ENCODE measurements at regions not wholly inside any gene's neighbourhood (a gene's known extent, or its start where the extent isn't known, plus 50 kb on each side); places are given as distances from the start of the nearest gene placed in this dataset.

GRCh38 chr4:19372390-19372789 lies 879.3 kb upstream of the SLIT2 start:
- no peaks in the 10 kb centered on the region for H3F3A ChIP-seq (ENCODE audit: insufficient read depth)
- no peaks in the 10 kb centered on the region for H3K36me3 ChIP-seq (ENCODE audit: low read length)
- H3K4me2 ChIP-seq (ENCODE audit: low read depth, low read length, poor library complexity, severe bottlenecking) = no peak overlapping the region
- H3K9me2 ChIP-seq (replicated peaks; ENCODE audit: insufficient read depth, low read length) = no peaks in the 10 kb centered on the region
- no peak overlapping the region for H3K27ac ChIP-seq (ENCODE audit: low read depth, low read length)
- H3K9ac ChIP-seq (ENCODE audit: low read length) = no peak overlapping the region
- no peak for TF ChIP-seq EZH2phosphoT487 (conservative IDR thresholded peaks at IDR 0.05; ENCODE audit: low read length)
- no peak for TF ChIP-seq CTCF (IDR thresholded peaks at IDR 0.05; ENCODE audit: insufficient read depth, low read length, poor library complexity, severe bottlenecking)
- H3K27me3 ChIP-seq (ENCODE audit: low read length) = no peaks in the 10 kb centered on the region
- no peaks in the 10 kb centered on the region for H4K20me1 ChIP-seq (ENCODE audit: low read depth, low read length)
- no peak overlapping the region for H2AFZ ChIP-seq (ENCODE audit: low read depth, low read length, severe bottlenecking)
- H3K4me3 ChIP-seq (ENCODE audit: insufficient read depth, low read length, poor library complexity, severe bottlenecking) = no peak overlapping the region
- no peaks in the 10 kb centered on the region for H3K9me3 ChIP-seq (ENCODE audit: insufficient read depth, low read length)
- no peaks in the 10 kb centered on the region for H3K79me2 ChIP-seq (ENCODE audit: insufficient read depth, low read length)

- no peak for TF ChIP-seq CTCF (IDR thresholded peaks at IDR 0.05; ENCODE audit: insufficient read depth, low read length, poor library complexity, severe bottlenecking)
- TF ChIP-seq EZH2phosphoT487 (conservative IDR thresholded peaks at IDR 0.05; ENCODE audit: low read length) = no peak
- Histone ChIP-seq H3K79me2 (ENCODE audit: insufficient read depth, low read length) (no peaks in the 10 kb centered on the region), H3K9ac (ENCODE audit: low read length) (no peak overlapping the region), H3K36me3 (ENCODE audit: low read length) (no peaks in the 10 kb centered on the region), H3F3A (ENCODE audit: insufficient read depth) (no peaks in the 10 kb centered on the region), H3K4me2 (ENCODE audit: low read depth, low read length, poor library complexity, severe bottlenecking) (no peak overlapping the region), H4K20me1 (ENCODE audit: low read depth, low read length) (no peaks in the 10 kb centered on the region), H3K9me3 (ENCODE audit: insufficient read depth, low read length) (no peaks in the 10 kb centered on the region), H3K27me3 (ENCODE audit: low read length) (no peaks in the 10 kb centered on the region), H3K4me3 (ENCODE audit: insufficient read depth, low read length, poor library complexity, severe bottlenecking) (no peak overlapping the region), H3K27ac (ENCODE audit: low read depth, low read length) (no peak overlapping the region), H2AFZ (ENCODE audit: low read depth, low read length, severe bottlenecking) (no peak overlapping the region), H3K9me2 (replicated peaks; ENCODE audit: insufficient read depth, low read length) (no peaks in the 10 kb centered on the region)
These were observed 882.9 kb upstream of the SLIT2 start for GRCh38 chr4:19368800-19369199.

- H3K9me3 ChIP-seq (ENCODE audit: insufficient read depth, low read length) = no peaks in the 10 kb centered on the region
- H3K9me2 ChIP-seq (replicated peaks; ENCODE audit: insufficient read depth, low read length) = no peaks in the 10 kb centered on the region
- no peak overlapping the region for H3K9ac ChIP-seq (ENCODE audit: low read length)
- H3F3A ChIP-seq (ENCODE audit: insufficient read depth) = no peaks in the 10 kb centered on the region
- no peak overlapping the region for H2AFZ ChIP-seq (ENCODE audit: low read depth, low read length, severe bottlenecking)
- H3K27me3 ChIP-seq (ENCODE audit: low read length) = no peaks in the 10 kb centered on the region
- no peak overlapping the region for H3K4me3 ChIP-seq (ENCODE audit: insufficient read depth, low read length, poor library complexity, severe bottlenecking)
- no peaks in the 10 kb centered on the region for H3K36me3 ChIP-seq (ENCODE audit: low read length)
- no peak overlapping the region for H3K4me2 ChIP-seq (ENCODE audit: low read depth, low read length, poor library complexity, severe bottlenecking)
- no peaks in the 10 kb centered on the region for H3K79me2 ChIP-seq (ENCODE audit: insufficient read depth, low read length)
- no peaks in the 10 kb centered on the region for H4K20me1 ChIP-seq (ENCODE audit: low read depth, low read length)
- no peak for TF ChIP-seq EZH2phosphoT487 (conservative IDR thresholded peaks at IDR 0.05; ENCODE audit: low read length)
- TF ChIP-seq CTCF (IDR thresholded peaks at IDR 0.05; ENCODE audit: insufficient read depth, low read length, poor library complexity, severe bottlenecking) = no peak
- H3K27ac ChIP-seq (ENCODE audit: low read depth, low read length) = no peak overlapping the region
These were observed 884.8 kb upstream of the SLIT2 start for GRCh38 chr4:19366916-19367315.

GRCh38 chr4:19358015-19358414 lies 893.7 kb upstream of the SLIT2 start:
- Histone ChIP-seq H2AFZ (ENCODE audit: low read depth, low read length, severe bottlenecking) (no peak overlapping the region), H3K9me2 (replicated peaks; ENCODE audit: insufficient read depth, low read length) (no peaks in the 10 kb centered on the region), H3K4me2 (ENCODE audit: low read depth, low read length, poor library complexity, severe bottlenecking) (no peak overlapping the region), H3K9me3 (ENCODE audit: insufficient read depth, low read length) (no peaks in the 10 kb centered on the region), H3K27me3 (ENCODE audit: low read length) (no peaks in the 10 kb centered on the region), H3K4me3 (ENCODE audit: insufficient read depth, low read length, poor library complexity, severe bottlenecking) (no peak overlapping the region), H3K27ac (ENCODE audit: low read depth, low read length) (no peak overlapping the region), H3K9ac (ENCODE audit: low read length) (no peak overlapping the region), H4K20me1 (ENCODE audit: low read depth, low read length) (no peaks in the 10 kb centered on the region), H3F3A (ENCODE audit: insufficient read depth) (no peaks in the 10 kb centered on the region), H3K36me3 (ENCODE audit: low read length) (no peaks in the 10 kb centered on the region), H3K79me2 (ENCODE audit: insufficient read depth, low read length) (no peaks in the 10 kb centered on the region)
- TF ChIP-seq CTCF (IDR thresholded peaks at IDR 0.05; ENCODE audit: insufficient read depth, low read length, poor library complexity, severe bottlenecking) (no peak), EZH2phosphoT487 (conservative IDR thresholded peaks at IDR 0.05; ENCODE audit: low read length) (no peak)

All from SU-DHL-6 (cell line).